ENCODE measurements at regions not wholly inside any gene's neighbourhood (a gene's known extent, or its start where the extent isn't known, plus 50 kb on each side); places are given as distances from the start of the nearest gene placed in this dataset.

DNA sequence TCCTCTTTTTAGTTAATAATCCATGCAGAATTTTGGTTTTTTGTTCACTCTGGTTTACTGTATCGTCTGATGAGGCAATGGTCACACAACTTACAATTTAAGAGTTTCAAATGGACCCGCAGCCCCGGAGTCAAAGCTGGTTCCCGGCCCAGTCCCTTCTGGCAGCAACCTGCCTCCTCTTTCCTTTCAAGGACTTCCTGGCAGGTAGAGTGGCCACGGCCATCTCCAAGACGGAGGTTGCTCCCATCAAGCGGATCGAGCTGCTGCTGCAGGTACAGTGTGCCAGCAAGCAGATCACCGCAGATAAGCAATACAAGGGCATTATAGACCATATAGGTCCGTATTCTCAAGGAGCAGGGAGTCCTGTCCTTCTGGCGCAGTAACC is 218.2 kb downstream of the GJA1 start:
- no peaks in the 10 kb centered on the region for H3K9me3 ChIP-seq (ENCODE audit: control insufficient read depth in 4 of 4, low read length in 3 of 4)
- H3K4me1 ChIP-seq (ENCODE audit: control insufficient read depth in 4 of 4, insufficient read depth in 4 of 4, low read length in 3 of 4), result no peaks in the 10 kb centered on the region
- no peak overlapping the region for H3K4me3 ChIP-seq (ENCODE audit: low read depth in 1 of 3, low read length in 3 of 3)
- TF ChIP-seq HNF4A (conservative IDR thresholded peaks at IDR 0.05), result no peak
- TF ChIP-seq, protein P1, sequence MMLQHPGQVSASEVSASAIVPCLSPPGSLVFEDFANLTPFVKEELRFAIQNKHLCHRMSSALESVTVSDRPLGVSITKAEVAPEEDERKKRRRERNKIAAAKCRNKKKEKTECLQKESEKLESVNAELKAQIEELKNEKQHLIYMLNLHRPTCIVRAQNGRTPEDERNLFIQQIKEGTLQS (IDR thresholded peaks at IDR 0.05), result no peak
- TF ChIP-seq, protein P2, sequence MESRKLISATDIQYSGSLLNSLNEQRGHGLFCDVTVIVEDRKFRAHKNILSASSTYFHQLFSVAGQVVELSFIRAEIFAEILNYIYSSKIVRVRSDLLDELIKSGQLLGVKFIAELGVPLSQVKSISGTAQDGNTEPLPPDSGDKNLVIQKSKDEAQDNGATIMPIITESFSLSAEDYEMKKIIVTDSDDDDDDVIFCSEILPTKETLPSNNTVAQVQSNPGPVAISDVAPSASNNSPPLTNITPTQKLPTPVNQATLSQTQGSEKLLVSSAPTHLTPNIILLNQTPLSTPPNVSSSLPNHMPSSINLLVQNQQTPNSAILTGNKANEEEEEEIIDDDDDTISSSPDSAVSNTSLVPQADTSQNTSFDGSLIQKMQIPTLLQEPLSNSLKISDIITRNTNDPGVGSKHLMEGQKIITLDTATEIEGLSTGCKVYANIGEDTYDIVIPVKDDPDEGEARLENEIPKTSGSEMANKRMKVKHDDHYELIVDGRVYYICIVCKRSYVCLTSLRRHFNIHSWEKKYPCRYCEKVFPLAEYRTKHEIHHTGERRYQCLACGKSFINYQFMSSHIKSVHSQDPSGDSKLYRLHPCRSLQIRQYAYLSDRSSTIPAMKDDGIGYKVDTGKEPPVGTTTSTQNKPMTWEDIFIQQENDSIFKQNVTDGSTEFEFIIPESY (IDR thresholded peaks at IDR 0.05), result no peak
- no peak for TF ChIP-seq TAF1 (conservative IDR thresholded peaks at IDR 0.05)
- TF ChIP-seq, protein P3, sequence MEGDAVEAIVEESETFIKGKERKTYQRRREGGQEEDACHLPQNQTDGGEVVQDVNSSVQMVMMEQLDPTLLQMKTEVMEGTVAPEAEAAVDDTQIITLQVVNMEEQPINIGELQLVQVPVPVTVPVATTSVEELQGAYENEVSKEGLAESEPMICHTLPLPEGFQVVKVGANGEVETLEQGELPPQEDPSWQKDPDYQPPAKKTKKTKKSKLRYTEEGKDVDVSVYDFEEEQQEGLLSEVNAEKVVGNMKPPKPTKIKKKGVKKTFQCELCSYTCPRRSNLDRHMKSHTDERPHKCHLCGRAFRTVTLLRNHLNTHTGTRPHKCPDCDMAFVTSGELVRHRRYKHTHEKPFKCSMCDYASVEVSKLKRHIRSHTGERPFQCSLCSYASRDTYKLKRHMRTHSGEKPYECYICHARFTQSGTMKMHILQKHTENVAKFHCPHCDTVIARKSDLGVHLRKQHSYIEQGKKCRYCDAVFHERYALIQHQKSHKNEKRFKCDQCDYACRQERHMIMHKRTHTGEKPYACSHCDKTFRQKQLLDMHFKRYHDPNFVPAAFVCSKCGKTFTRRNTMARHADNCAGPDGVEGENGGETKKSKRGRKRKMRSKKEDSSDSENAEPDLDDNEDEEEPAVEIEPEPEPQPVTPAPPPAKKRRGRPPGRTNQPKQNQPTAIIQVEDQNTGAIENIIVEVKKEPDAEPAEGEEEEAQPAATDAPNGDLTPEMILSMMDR (IDR thresholded peaks at IDR 0.05; ENCODE audit: low read depth, low read length, missing input control), result no peak
- TF ChIP-seq, protein P4, sequence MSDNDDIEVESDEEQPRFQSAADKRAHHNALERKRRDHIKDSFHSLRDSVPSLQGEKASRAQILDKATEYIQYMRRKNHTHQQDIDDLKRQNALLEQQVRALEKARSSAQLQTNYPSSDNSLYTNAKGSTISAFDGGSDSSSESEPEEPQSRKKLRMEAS (IDR thresholded peaks at IDR 0.05), result no peak
- TF ChIP-seq EGR1 (IDR thresholded peaks at IDR 0.05; ENCODE audit: low read depth in 2 of 2), result no peak
- no peak for TF ChIP-seq RXRA (IDR thresholded peaks at IDR 0.05)
- TF ChIP-seq SP1 (IDR thresholded peaks at IDR 0.05), result no peak
- TF ChIP-seq, protein P5, sequence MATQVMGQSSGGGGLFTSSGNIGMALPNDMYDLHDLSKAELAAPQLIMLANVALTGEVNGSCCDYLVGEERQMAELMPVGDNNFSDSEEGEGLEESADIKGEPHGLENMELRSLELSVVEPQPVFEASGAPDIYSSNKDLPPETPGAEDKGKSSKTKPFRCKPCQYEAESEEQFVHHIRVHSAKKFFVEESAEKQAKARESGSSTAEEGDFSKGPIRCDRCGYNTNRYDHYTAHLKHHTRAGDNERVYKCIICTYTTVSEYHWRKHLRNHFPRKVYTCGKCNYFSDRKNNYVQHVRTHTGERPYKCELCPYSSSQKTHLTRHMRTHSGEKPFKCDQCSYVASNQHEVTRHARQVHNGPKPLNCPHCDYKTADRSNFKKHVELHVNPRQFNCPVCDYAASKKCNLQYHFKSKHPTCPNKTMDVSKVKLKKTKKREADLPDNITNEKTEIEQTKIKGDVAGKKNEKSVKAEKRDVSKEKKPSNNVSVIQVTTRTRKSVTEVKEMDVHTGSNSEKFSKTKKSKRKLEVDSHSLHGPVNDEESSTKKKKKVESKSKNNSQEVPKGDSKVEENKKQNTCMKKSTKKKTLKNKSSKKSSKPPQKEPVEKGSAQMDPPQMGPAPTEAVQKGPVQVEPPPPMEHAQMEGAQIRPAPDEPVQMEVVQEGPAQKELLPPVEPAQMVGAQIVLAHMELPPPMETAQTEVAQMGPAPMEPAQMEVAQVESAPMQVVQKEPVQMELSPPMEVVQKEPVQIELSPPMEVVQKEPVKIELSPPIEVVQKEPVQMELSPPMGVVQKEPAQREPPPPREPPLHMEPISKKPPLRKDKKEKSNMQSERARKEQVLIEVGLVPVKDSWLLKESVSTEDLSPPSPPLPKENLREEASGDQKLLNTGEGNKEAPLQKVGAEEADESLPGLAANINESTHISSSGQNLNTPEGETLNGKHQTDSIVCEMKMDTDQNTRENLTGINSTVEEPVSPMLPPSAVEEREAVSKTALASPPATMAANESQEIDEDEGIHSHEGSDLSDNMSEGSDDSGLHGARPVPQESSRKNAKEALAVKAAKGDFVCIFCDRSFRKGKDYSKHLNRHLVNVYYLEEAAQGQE (IDR thresholded peaks at IDR 0.05), result no peak
- no peak for TF ChIP-seq HNF4G (IDR thresholded peaks at IDR 0.05)
- TF ChIP-seq RAD21 (IDR thresholded peaks at IDR 0.05), result no peak
- no peak for TF ChIP-seq GABPA (IDR thresholded peaks at IDR 0.05 in 1 of 2, conservative IDR thresholded peaks at IDR 0.05 in 1 of 2)
- TF ChIP-seq NR2F2 (IDR thresholded peaks at IDR 0.05), result no peak
- no peak for TF ChIP-seq YY1 (IDR thresholded peaks at IDR 0.05)
- TF ChIP-seq FOXA1 (IDR thresholded peaks at IDR 0.05), result no peak
- no peak overlapping the region for H3K27ac ChIP-seq (ENCODE audit: low read depth in 1 of 2, low read length in 2 of 2)
- no peaks in the 10 kb centered on the region for H3K27me3 ChIP-seq (ENCODE audit: control insufficient read depth in 4 of 4, insufficient read depth in 4 of 4, low read length in 3 of 4)
- no peak overlapping the region for H3K9ac ChIP-seq (ENCODE audit: low read depth in 1 of 2, low read length in 2 of 2)
- no peaks in the 10 kb centered on the region for H3K36me3 ChIP-seq (ENCODE audit: control insufficient read depth in 4 of 4, insufficient read depth in 3 of 4, low read depth in 1 of 4, low read length in 3 of 4)
- WGBS, result 86% methylated on average over 11 of the region's 11 CpGs
- no peak for DNase-seq (ENCODE audit: low spot score)

DNA sequence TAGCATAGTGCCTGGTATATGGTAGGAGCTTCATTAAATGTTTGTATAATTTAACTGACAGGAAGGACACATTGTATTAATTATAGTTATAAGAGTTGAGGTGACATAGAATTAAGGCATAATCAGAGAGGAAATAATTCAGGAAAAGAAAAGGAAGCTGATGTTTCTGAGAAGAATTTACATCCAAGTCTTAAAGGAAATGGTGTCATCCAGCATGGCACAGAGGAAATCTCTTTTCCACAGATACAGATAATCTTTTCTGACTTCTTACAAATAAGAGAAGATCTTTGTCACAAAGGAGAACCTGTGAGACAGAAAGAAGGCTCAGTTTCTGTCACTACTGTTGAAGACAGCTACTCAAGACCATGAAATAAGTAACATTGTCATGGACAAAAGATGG is 222.5 kb downstream of the GJA1 start:
- Histone ChIP-seq H3K9me3 (ENCODE audit: control insufficient read depth in 4 of 4, low read length in 3 of 4) (no peaks in the 10 kb centered on the region), H3K4me1 (ENCODE audit: control insufficient read depth in 4 of 4, insufficient read depth in 4 of 4, low read length in 3 of 4) (no peaks in the 10 kb centered on the region), H3K4me3 (ENCODE audit: low read depth in 1 of 3, low read length in 3 of 3) (no peak overlapping the region), H3K27ac (ENCODE audit: low read depth in 1 of 2, low read length in 2 of 2) (no peak overlapping the region), H3K9ac (ENCODE audit: low read depth in 1 of 2, low read length in 2 of 2) (no peak overlapping the region), H3K27me3 (ENCODE audit: control insufficient read depth in 4 of 4, insufficient read depth in 4 of 4, low read length in 3 of 4) (no peaks in the 10 kb centered on the region), H3K36me3 (ENCODE audit: control insufficient read depth in 4 of 4, insufficient read depth in 3 of 4, low read depth in 1 of 4, low read length in 3 of 4) (no peaks in the 10 kb centered on the region)
- no peak for DNase-seq (ENCODE audit: low spot score)
- TF ChIP-seq, protein P2 (IDR thresholded peaks at IDR 0.05), result no peak
- TF ChIP-seq, protein P1 (IDR thresholded peaks at IDR 0.05), result no peak
- TF ChIP-seq HNF4A (conservative IDR thresholded peaks at IDR 0.05) (no peak), TAF1 (conservative IDR thresholded peaks at IDR 0.05) (no peak), FOXA1 (IDR thresholded peaks at IDR 0.05) (no peak), HNF4G (IDR thresholded peaks at IDR 0.05) (no peak), SP1 (IDR thresholded peaks at IDR 0.05) (no peak), RXRA (IDR thresholded peaks at IDR 0.05) (no peak), NR2F2 (IDR thresholded peaks at IDR 0.05) (no peak), GABPA (IDR thresholded peaks at IDR 0.05 in 1 of 2, conservative IDR thresholded peaks at IDR 0.05 in 1 of 2) (no peak), JUND (IDR thresholded peaks at IDR 0.05) (no peak)
- TF ChIP-seq, protein P5 (IDR thresholded peaks at IDR 0.05), result no peak
- TF ChIP-seq, protein P4 (IDR thresholded peaks at IDR 0.05), result no peak

Data from liver (tissue), 8 donors.